Cardiac muscle cell (in vitro differentiated cells and primary cell): ENCODE measurements at regions not wholly inside any gene's neighbourhood (a gene's known extent, or its start where the extent isn't known, plus 50 kb on each side); places are given as distances from the start of the nearest gene placed in this dataset.

ENCODE experiments used
- DNase-seq, 2 donors: peaks; one replicate each; pipeline versions ENCODE4 v3.0.0 to v3.0.0-alpha.2; 2010 to 2017; ENCODE audit warnings: low read depth in 1 of 2, low spot score in 1 of 2
- H3K27ac ChIP-seq: fragments of 200-600 bp; sonication (generic); 2 replicates; pipeline ENCODE4 v1.5.1; 2016
- H3K27me3 ChIP-seq: fragments of 200-600 bp; sonication (generic); 2 replicates; pipeline ENCODE4 v1.6.0; 2016; ENCODE audit warnings: control low read depth
- H3K36me3 ChIP-seq: fragments of 200-600 bp; sonication (generic); 2 replicates; pipeline ENCODE4 v1.5.1; 2016; ENCODE audit warnings: control low read depth
- H3K4me1 ChIP-seq: fragments of 200-600 bp; sonication (generic); 2 replicates; pipeline ENCODE4 v1.8.1; 2017; ENCODE audit warnings: low read depth, mild to moderate bottlenecking, mixed run types
- H3K4me3 ChIP-seq: fragments of 200-600 bp; sonication (generic); 2 replicates; pipeline ENCODE4 v1.5.1; 2016; ENCODE audit warnings: mild to moderate bottlenecking
- H3K9me3 ChIP-seq: fragments of 200-600 bp; sonication (generic); 2 replicates; pipeline ENCODE4 v1.5.1; 2017; ENCODE audit warnings: low read depth, mild to moderate bottlenecking, control low read depth
- CTCF ChIP-seq: IDR thresholded peaks from 2 replicates; pipeline ENCODE4 v1.5.1; 2012; ENCODE audit warnings: low read depth, mild to moderate bottlenecking, low read length

- Histone ChIP-seq H3K27ac (no peak overlapping the region), H3K27me3 (no peaks in the 10 kb centered on the region), H3K4me1 (peaks cover 17% of the 10 kb centered on the region), H3K36me3 (no peaks in the 10 kb centered on the region), H3K4me3 (no peak overlapping the region), H3K9me3 (no peaks in the 10 kb centered on the region)
- TF ChIP-seq CTCF = peak; percentile 34
- peak; percentile 22 to 70 for DNase-seq
Observed at GRCh38 chr7:17680943-17681351, 259.3 kb downstream of the SNX13 start.

- no peaks in the 10 kb centered on the region for H3K36me3 ChIP-seq
- H3K27ac ChIP-seq = no peak overlapping the region
- no peak overlapping the region for H3K4me3 ChIP-seq
- peak in 1 of 2 donors; percentile 52 for DNase-seq
- TF ChIP-seq CTCF = no peak
- no peaks in the 10 kb centered on the region for H3K27me3 ChIP-seq
- H3K4me1 ChIP-seq = peaks cover 17% of the 10 kb centered on the region
- no peaks in the 10 kb centered on the region for H3K9me3 ChIP-seq
Observed at GRCh38 chr7:17681965-17682364, 258.3 kb downstream of the SNX13 start.

- no peak overlapping the region for H3K4me3 ChIP-seq
- no peaks in the 10 kb centered on the region for H3K9me3 ChIP-seq
- no peaks in the 10 kb centered on the region for H3K36me3 ChIP-seq
- peaks cover 17% of the 10 kb centered on the region for H3K4me1 ChIP-seq
- no peak overlapping the region for H3K27ac ChIP-seq
- H3K27me3 ChIP-seq = no peaks in the 10 kb centered on the region
- TF ChIP-seq CTCF = no peak
- DNase-seq = peak in 1 of 2 donors; percentile 11
Observed at GRCh38 chr7:17682586-17682985, 257.7 kb downstream of the SNX13 start.

- no peak for TF ChIP-seq CTCF
- Histone ChIP-seq H3K27me3 (no peaks in the 10 kb centered on the region), H3K4me3 (no peak overlapping the region), H3K27ac (no peak overlapping the region), H3K9me3 (no peaks in the 10 kb centered on the region), H3K36me3 (no peaks in the 10 kb centered on the region), H3K4me1 (peaks cover 6% of the 10 kb centered on the region)
- DNase-seq = no peak
Observed at GRCh38 chr7:17685141-17685540, 255.2 kb downstream of the SNX13 start.

GRCh38 chr7:17687361-17687760 is 252.9 kb downstream of the SNX13 start:
- no peaks in the 10 kb centered on the region for H3K27me3 ChIP-seq
- no peak for DNase-seq
- no peaks in the 10 kb centered on the region for H3K9me3 ChIP-seq
- no peak for TF ChIP-seq CTCF
- H3K4me3 ChIP-seq = no peak overlapping the region
- no peak overlapping the region for H3K27ac ChIP-seq
- H3K36me3 ChIP-seq = no peaks in the 10 kb centered on the region
- no peaks in the 10 kb centered on the region for H3K4me1 ChIP-seq

- no peak for DNase-seq
- TF ChIP-seq CTCF = no peak
- Histone ChIP-seq H3K27ac (no peak overlapping the region), H3K27me3 (no peaks in the 10 kb centered on the region), H3K4me3 (no peak overlapping the region), H3K4me1 (no peaks in the 10 kb centered on the region), H3K9me3 (no peaks in the 10 kb centered on the region), H3K36me3 (no peaks in the 10 kb centered on the region)
Observed at GRCh38 chr7:17689361-17689902, 250.9 kb downstream of the SNX13 start.
